ENCODE measurements at regions not wholly inside any gene's neighbourhood (a gene's known extent, or its start where the extent isn't known, plus 50 kb on each side); places are given as distances from the start of the nearest gene placed in this dataset.
A peak's percentile ranks its signal among the peaks of the same experiment; 100 is the strongest.

DNA sequence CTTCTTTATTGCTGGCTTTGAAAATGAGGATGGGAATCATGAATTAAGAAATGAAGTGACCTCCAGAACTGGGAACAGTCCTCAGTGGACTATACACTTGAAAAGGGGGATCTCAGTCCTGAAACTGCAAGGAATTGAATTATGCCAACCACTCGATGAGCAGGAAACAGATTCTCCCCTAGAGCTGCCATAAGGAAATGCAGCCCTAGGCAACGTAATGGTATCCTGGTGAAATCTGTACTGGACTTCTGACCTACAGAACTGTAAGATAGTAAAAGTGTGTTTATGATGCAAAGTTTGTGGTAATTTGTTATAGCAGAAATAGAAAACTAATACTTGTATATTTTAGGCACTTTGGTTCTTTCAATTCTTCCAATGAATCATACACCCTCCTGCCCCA, 236.4 kb upstream of the TAC1 start:
- Mint-ChIP-seq H3K4me3 (no peak overlapping the region), H3K27me3 (ENCODE audit: low read depth) (peaks cover 2% of the 10 kb centered on the region), H3K27ac (no peak overlapping the region), H3K36me3 (ENCODE audit: low read depth) (no peaks in the 10 kb centered on the region), H3K9me3 (ENCODE audit: insufficient read depth) (no peaks in the 10 kb centered on the region), H3K4me1 (ENCODE audit: low read depth) (no peaks in the 10 kb centered on the region)
- POLR2A ChIA-PET, result no interaction called here
- no peak for DNase-seq
- CTCF ChIA-PET, result no interaction called here
- ATAC-seq, result no peak

DNA sequence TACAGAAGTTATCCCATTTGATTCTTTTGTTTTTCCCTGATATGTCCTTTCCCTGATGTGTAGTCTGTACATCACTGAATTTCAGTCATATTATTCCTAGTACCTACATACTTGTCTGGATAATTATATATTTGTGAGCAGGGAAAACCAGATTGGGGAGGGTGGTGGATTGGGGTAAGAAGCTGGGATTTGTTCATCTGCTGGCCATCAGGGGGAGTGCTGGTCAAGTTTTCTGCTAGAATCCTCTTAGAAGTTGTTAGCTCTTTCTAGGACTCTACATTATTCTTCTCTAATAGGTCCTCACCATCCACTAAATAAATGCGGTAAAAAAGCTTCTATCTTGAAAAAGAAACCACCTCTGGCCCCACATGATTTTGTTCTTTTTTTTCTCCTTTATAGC, 232.7 kb upstream of the TAC1 start:
- Mint-ChIP-seq H3K27ac (no peak overlapping the region), H3K27me3 (ENCODE audit: low read depth) (peaks cover 2% of the 10 kb centered on the region), H3K4me1 (ENCODE audit: low read depth) (no peaks in the 10 kb centered on the region), H3K9me3 (ENCODE audit: insufficient read depth) (no peaks in the 10 kb centered on the region), H3K4me3 (no peak overlapping the region), H3K36me3 (ENCODE audit: low read depth) (no peaks in the 10 kb centered on the region)
- ATAC-seq (no peak), DNase-seq (peak; percentile 26)
- POLR2A ChIA-PET, result no interaction called here
- CTCF ChIA-PET, result interaction anchor here (0.7 kb wide), 1 partner anchor 346 kb away, joined by 3 read pairs; no protein-coding TSS in a partner anchor

GRCh38 chr7:97503367-97504094, 228.4 kb upstream of the TAC1 start:
- H3K27me3 Mint-ChIP-seq (ENCODE audit: low read depth), result no peaks in the 10 kb centered on the region
- no peaks in the 10 kb centered on the region for H3K36me3 Mint-ChIP-seq (ENCODE audit: low read depth)
- CTCF ChIA-PET, result no interaction called here
- DNase-seq (no peak), ATAC-seq (no peak)
- no peaks in the 10 kb centered on the region for H3K4me1 Mint-ChIP-seq (ENCODE audit: low read depth)
- POLR2A ChIA-PET, result no interaction called here
- H3K27ac Mint-ChIP-seq, result no peak overlapping the region
- H3K9me3 Mint-ChIP-seq (ENCODE audit: insufficient read depth), result no peaks in the 10 kb centered on the region
- H3K4me3 Mint-ChIP-seq, result no peak overlapping the region

DNA sequence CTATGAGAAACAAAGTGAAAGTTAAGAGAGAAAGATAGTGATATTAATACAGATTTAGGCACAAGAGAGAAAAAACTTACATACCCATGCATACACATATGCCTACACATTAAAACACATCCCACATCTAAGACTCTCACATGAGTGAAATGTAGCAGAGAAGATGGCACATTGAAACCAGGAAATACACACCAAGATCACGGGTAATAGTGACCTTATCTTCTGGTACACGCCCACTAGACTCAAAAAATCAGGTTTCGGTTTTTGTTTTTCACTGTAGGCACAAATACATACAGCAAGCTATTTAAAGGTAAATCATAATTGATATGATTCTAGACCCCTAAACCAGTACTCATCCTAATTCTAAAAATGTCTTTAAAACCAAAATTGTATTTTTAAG, 225.2 kb upstream of the TAC1 start:
- ChIA-PET CTCF (no interaction called here), POLR2A (no interaction called here)
- Mint-ChIP-seq H3K4me3 (no peak overlapping the region), H3K4me1 (ENCODE audit: low read depth) (no peaks in the 10 kb centered on the region), H3K9me3 (ENCODE audit: insufficient read depth) (no peaks in the 10 kb centered on the region), H3K36me3 (ENCODE audit: low read depth) (no peaks in the 10 kb centered on the region), H3K27me3 (ENCODE audit: low read depth) (no peaks in the 10 kb centered on the region), H3K27ac (no peak overlapping the region)
- no peak for ATAC-seq
- no peak for DNase-seq

DNA sequence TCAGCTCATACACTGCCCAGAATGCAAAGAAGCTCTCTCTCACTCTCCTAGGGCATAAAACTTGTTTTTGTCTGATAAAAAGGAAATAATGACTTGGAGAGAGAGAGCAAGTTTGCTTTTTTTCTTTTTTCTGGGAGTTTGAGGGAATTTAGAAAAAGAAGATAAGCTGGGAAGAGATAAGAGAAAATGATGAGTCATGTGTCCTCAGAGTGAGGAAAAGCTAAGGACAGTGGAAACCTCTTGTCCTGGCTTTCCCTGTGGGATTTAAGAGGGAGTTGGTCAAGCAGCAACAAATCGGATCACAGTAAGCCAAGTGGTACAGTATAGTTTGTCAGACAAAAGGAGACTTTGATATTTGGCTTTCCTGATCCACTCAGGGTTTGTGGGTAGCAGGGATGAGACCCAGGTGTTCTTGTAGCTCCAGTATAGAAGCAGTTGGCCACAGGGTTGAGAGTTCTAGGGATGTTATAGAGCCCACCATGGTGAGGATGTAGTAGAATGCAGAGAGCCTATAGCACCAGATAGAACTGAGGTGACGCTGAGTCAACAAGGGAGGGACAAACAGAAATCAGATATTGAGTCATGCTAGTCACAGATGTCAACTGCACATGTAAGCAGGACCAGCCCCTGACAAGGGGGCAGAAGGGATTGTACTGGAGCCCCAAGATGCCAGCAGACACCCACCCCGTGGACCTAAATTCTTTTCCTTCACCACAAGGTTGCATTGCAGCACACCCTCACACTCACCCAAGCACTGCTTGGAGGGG, 219.3 kb upstream of the TAC1 start:
- H3K27ac Mint-ChIP-seq, result no peak overlapping the region

DNA sequence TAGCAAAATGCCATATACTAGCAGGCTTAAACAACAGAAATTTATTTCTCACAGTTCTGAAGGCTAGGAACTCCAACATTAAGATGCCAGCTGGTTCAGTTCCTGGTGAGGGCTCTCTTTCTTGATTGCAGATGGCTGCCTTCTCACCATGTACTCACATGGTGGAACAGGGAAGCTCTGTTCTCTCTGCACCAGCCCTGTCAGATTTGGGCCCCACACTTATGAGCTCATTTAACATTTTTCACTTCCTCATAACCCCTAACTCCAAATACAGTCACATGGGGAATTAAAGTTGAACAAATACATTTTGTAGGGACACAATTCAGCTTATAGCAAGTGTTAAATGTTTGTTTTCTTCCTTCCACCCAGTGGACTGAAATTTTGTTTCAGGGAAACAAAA, 218.6 kb upstream of the TAC1 start:
- no peaks in the 10 kb centered on the region for H3K4me1 Mint-ChIP-seq (ENCODE audit: low read depth)
- DNase-seq, result no peak
- H3K9me3 Mint-ChIP-seq (ENCODE audit: insufficient read depth), result no peaks in the 10 kb centered on the region
- H3K27me3 Mint-ChIP-seq (ENCODE audit: low read depth), result no peaks in the 10 kb centered on the region
- no peak for ATAC-seq
- H3K27ac Mint-ChIP-seq, result no peak overlapping the region
- POLR2A ChIA-PET, result no interaction called here
- no peak overlapping the region for H3K4me3 Mint-ChIP-seq
- H3K36me3 Mint-ChIP-seq (ENCODE audit: low read depth), result no peaks in the 10 kb centered on the region
- CTCF ChIA-PET, result no interaction called here

More for the DNA sequence above, 219.3 kb upstream of the TAC1 start:
- DNase-seq (no peak), ATAC-seq (no peak)
- ChIA-PET POLR2A (no interaction called here), CTCF (no interaction called here)
- Mint-ChIP-seq H3K27me3 (ENCODE audit: low read depth) (no peaks in the 10 kb centered on the region), H3K4me1 (ENCODE audit: low read depth) (no peaks in the 10 kb centered on the region), H3K9me3 (ENCODE audit: insufficient read depth) (no peaks in the 10 kb centered on the region), H3K36me3 (ENCODE audit: low read depth) (no peaks in the 10 kb centered on the region), H3K4me3 (no peak overlapping the region)

DNA sequence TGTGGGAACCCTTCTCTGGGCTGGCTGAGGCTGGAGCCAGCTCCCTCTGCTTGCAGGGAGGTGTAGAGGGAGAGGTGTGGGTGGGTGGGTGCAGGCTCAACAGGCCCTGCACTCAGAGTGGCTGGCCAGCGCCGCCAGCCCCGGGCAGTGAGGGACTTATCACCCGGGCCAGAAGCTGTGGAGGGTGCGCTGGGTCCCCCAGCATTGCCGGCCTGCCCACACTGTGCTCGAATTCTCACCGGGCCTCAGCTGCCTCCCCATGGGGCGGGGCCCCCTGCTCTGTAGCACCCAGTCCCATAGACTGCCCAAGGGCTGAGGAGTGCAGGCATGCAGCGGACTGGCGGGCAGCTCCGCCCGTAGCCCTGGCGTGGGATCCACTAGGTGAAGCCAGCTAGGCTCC, 190.7 kb upstream of the TAC1 start:
- CTCF ChIA-PET, result interaction anchor here (0.7 kb wide), 1 partner anchor 210 kb away, joined by 3 read pairs; no protein-coding TSS in a partner anchor
- no peak overlapping the region for H3K27ac Mint-ChIP-seq

DNA sequence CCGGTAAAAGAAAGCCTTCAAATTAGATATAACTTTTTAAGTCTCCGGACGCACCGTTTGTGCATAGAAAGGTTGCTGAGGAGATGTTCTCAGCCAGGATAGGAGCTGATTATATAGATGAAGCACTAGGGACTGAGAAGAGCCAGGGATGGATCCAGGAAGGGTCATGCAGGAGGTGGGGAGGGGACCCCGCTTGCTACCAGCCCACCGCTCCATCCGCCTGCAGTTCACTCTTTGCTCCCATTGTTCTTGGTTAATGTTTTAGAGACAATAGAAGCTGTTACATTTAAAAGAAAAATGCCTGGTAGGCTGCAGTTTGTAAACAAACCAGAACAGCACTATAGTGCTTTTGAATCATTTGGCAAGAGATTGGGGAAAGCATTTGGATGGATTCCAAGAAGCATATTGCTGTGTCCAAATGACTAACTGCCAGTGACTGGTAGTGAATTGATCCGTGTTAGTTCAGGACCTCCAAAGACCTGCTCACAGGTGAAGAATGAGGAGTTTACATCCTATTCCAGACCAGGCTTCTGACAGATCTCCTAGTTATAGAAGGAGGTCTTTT, 175.9 kb upstream of the TAC1 start:
- no peak overlapping the region for H3K4me3 Mint-ChIP-seq
- ATAC-seq (no peak), DNase-seq (no peak)
- no peak overlapping the region for H3K27ac Mint-ChIP-seq
- H3K9me3 Mint-ChIP-seq (ENCODE audit: insufficient read depth), result peaks cover 8% of the 10 kb centered on the region
- H3K27me3 Mint-ChIP-seq (ENCODE audit: low read depth), result no peaks in the 10 kb centered on the region
- H3K4me1 Mint-ChIP-seq (ENCODE audit: low read depth), result no peaks in the 10 kb centered on the region
- no peaks in the 10 kb centered on the region for H3K36me3 Mint-ChIP-seq (ENCODE audit: low read depth)
- ChIA-PET CTCF (no interaction called here), POLR2A (no interaction called here)

More for the DNA sequence above, 190.7 kb upstream of the TAC1 start:
- H3K9me3 Mint-ChIP-seq (ENCODE audit: insufficient read depth), result peaks cover 6% of the 10 kb centered on the region
- H3K27me3 Mint-ChIP-seq (ENCODE audit: low read depth), result no peaks in the 10 kb centered on the region
- no peaks in the 10 kb centered on the region for H3K36me3 Mint-ChIP-seq (ENCODE audit: low read depth)
- POLR2A ChIA-PET, result interaction anchor here (0.6 kb wide), 1 partner anchor 32 kb away, joined by 3 read pairs; no protein-coding TSS in a partner anchor
- H3K4me1 Mint-ChIP-seq (ENCODE audit: low read depth), result no peaks in the 10 kb centered on the region
- DNase-seq (no peak), ATAC-seq (no peak)
- no peak overlapping the region for H3K4me3 Mint-ChIP-seq

GRCh38 chr7:97565665-97566064, 166.2 kb upstream of the TAC1 start:
- no peaks in the 10 kb centered on the region for H3K4me1 Mint-ChIP-seq (ENCODE audit: low read depth)
- ChIA-PET POLR2A (no interaction called here), CTCF (no interaction called here)
- DNase-seq (no peak), ATAC-seq (no peak)
- no peaks in the 10 kb centered on the region for H3K36me3 Mint-ChIP-seq (ENCODE audit: low read depth)
- H3K4me3 Mint-ChIP-seq, result no peak overlapping the region
- H3K27me3 Mint-ChIP-seq (ENCODE audit: low read depth), result no peaks in the 10 kb centered on the region
- no peak overlapping the region for H3K27ac Mint-ChIP-seq
- peaks cover 3% of the 10 kb centered on the region for H3K9me3 Mint-ChIP-seq (ENCODE audit: insufficient read depth)

DNA sequence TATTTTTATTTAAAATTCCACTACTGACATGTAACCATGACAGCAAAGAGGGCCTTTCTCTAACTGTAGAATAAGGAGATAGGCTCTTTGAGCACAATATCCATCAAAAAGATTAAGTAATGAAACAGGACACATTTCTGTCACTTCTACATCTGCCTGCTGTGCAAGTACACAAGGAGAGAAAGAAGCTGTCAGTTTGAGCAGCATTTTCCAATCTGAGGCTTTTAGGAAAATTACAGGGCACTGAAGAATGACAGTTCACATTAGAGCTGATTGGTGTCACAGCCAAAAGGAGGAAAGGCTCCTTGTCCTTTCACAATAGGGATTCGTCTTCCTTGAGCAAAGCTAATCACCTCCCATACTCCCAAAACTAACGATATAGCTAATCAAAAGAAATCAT, 158.8 kb upstream of the TAC1 start:
- H3K27ac Mint-ChIP-seq, result no peak overlapping the region
- no peak for ATAC-seq
- ChIA-PET CTCF (no interaction called here), POLR2A (no interaction called here)
- H3K9me3 Mint-ChIP-seq (ENCODE audit: insufficient read depth), result no peaks in the 10 kb centered on the region
- no peak for DNase-seq
- H3K36me3 Mint-ChIP-seq (ENCODE audit: low read depth), result no peaks in the 10 kb centered on the region
- H3K4me1 Mint-ChIP-seq (ENCODE audit: low read depth), result no peaks in the 10 kb centered on the region
- H3K27me3 Mint-ChIP-seq (ENCODE audit: low read depth), result no peaks in the 10 kb centered on the region
- no peak overlapping the region for H3K4me3 Mint-ChIP-seq

- Mint-ChIP-seq H3K27ac (no peak overlapping the region), H3K4me3 (no peak overlapping the region), H3K36me3 (ENCODE audit: low read depth) (no peaks in the 10 kb centered on the region), H3K4me1 (ENCODE audit: low read depth) (no peaks in the 10 kb centered on the region), H3K27me3 (ENCODE audit: low read depth) (no peaks in the 10 kb centered on the region), H3K9me3 (ENCODE audit: insufficient read depth) (no peaks in the 10 kb centered on the region)
- CTCF ChIA-PET, result no interaction called here
- no peak for ATAC-seq
- POLR2A ChIA-PET, result no interaction called here
- DNase-seq, result no peak
Measured at GRCh38 chr7:97576043-97576442, 155.8 kb upstream of the TAC1 start.

- H3K27me3 Mint-ChIP-seq (ENCODE audit: low read depth), result no peaks in the 10 kb centered on the region
- H3K36me3 Mint-ChIP-seq (ENCODE audit: low read depth), result no peaks in the 10 kb centered on the region
- H3K4me3 Mint-ChIP-seq, result no peak overlapping the region
- ATAC-seq (no peak), DNase-seq (no peak)
- no peak overlapping the region for H3K27ac Mint-ChIP-seq
- ChIA-PET POLR2A (no interaction called here), CTCF (no interaction called here)
- no peaks in the 10 kb centered on the region for H3K4me1 Mint-ChIP-seq (ENCODE audit: low read depth)
- no peaks in the 10 kb centered on the region for H3K9me3 Mint-ChIP-seq (ENCODE audit: insufficient read depth)
Measured at GRCh38 chr7:97578225-97578624, 153.7 kb upstream of the TAC1 start.
